GM12874 (cell line): ENCODE measurements at regions not wholly inside any gene's neighbourhood (a gene's known extent, or its start where the extent isn't known, plus 50 kb on each side); places are given as distances from the start of the nearest gene placed in this dataset.

Experiments
- TF ChIP-seq, protein P1 (sequence below): IDR thresholded peaks from 2 replicates; pipeline ENCODE4 v1.5.1; 2011; ENCODE audit warnings: low read depth, mild to moderate bottlenecking, control low read depth, low read length, moderate library complexity; ENCODE audit not compliant: insufficient read depth

- TF ChIP-seq, protein P1, sequence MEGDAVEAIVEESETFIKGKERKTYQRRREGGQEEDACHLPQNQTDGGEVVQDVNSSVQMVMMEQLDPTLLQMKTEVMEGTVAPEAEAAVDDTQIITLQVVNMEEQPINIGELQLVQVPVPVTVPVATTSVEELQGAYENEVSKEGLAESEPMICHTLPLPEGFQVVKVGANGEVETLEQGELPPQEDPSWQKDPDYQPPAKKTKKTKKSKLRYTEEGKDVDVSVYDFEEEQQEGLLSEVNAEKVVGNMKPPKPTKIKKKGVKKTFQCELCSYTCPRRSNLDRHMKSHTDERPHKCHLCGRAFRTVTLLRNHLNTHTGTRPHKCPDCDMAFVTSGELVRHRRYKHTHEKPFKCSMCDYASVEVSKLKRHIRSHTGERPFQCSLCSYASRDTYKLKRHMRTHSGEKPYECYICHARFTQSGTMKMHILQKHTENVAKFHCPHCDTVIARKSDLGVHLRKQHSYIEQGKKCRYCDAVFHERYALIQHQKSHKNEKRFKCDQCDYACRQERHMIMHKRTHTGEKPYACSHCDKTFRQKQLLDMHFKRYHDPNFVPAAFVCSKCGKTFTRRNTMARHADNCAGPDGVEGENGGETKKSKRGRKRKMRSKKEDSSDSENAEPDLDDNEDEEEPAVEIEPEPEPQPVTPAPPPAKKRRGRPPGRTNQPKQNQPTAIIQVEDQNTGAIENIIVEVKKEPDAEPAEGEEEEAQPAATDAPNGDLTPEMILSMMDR, result no peak
Observed at GRCh38 chrX:5449323-5449722, 779.3 kb downstream of the NLGN4X start.

DNA sequence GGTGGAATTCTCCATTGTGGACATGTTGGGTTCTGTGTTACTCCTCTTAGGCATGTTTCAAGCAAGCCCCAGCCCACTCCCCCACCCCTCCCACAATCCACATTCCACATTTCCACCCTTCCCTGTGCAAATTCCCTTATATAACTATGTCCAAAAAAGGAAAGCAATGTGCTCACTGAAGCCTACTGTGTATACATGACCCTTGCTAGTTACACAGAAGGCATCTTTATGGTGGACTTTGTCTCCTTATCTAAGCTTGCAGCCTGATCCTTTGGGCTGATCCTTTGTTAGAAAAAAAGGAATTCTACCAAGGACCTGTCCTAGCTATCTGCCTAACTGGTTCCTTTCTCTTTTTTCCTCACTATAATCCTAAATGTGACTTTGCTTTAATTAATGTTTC, 796.8 kb downstream of the NLGN4X start:
- TF ChIP-seq, protein P1, result no peak

GRCh38 chrX:5425119-5425518, 803.5 kb downstream of the NLGN4X start:
- TF ChIP-seq, protein P1, result no peak

GRCh38 chrX:5417381-5417780, 811.3 kb downstream of the NLGN4X start:
- TF ChIP-seq, protein P1, result no peak

- TF ChIP-seq, protein P1, result no peak
Observed at GRCh38 chrX:5415738-5416137, 812.9 kb downstream of the NLGN4X start.

DNA sequence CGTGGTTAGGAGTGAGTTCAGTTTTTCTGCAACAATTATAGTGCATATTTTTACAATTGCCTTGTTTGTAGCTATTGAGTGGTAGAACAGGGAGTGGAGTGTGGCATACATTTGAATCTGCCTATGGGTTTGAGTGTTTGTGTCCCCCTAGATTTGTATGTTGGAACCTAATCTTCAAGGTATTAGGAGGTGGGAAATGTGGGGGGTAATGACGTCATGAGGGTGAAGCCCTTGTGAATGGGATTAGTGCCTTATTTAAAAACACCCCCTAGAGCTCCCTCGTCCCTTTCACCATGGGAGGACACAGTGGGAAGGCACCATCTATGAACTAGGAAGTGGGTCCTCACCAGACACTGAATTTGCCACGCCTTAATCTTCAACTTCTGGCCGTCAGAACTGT, 819.6 kb downstream of the NLGN4X start:
- TF ChIP-seq, protein P1, result no peak

- TF ChIP-seq, protein P1, result no peak
Observed at GRCh38 chrX:5402461-5402860, 826.2 kb downstream of the NLGN4X start.

GRCh38 chrX:5399403-5399802, 829.3 kb downstream of the NLGN4X start:
- TF ChIP-seq, protein P1, result no peak
